Esophagus squamous epithelium (tissue), 5 donors: ENCODE measurements at regions not wholly inside any gene's neighbourhood (a gene's known extent, or its start where the extent isn't known, plus 50 kb on each side); places are given as distances from the start of the nearest gene placed in this dataset.

Experiments used
- DNase-seq: peaks from one replicate; lab custom pipeline; 2025; lab: John Stamatoyannopoulos, UW
- H3K27ac ChIP-seq, 4 donors: fragments of 200-600 bp; sonication (generic); one replicate each; pipeline ENCODE4 v1.5.1; 2016 to 2019; ENCODE audit warnings: mild to moderate bottlenecking in 1 of 4
- H3K27me3 ChIP-seq, 4 donors: fragments of 200-600 bp; sonication (generic); 1 replicate in 3 of 4; 2 replicates in 1 of 4; pipeline versions ENCODE4 v1.5.1 to v1.6.0; 2017 to 2021; ENCODE audit warnings: antibody characterized with exemption in 1 of 4
- H3K36me3 ChIP-seq, 3 donors: fragments of 200-600 bp; sonication (generic); one replicate each; pipeline ENCODE4 v1.5.1; 2016 to 2019
- H3K4me1 ChIP-seq, 3 donors: fragments of 200-600 bp; sonication (generic); one replicate each; pipeline ENCODE4 v1.5.1; 2017 to 2019
- H3K4me3 ChIP-seq, 4 donors: fragments of 200-600 bp; sonication (generic); 1 replicate in 3 of 4; 2 replicates in 1 of 4; pipeline ENCODE4 v1.5.1; 2016 to 2019; ENCODE audit warnings: mild to moderate bottlenecking in 2 of 4, moderate library complexity in 1 of 4
- H3K9me3 ChIP-seq, 3 donors: fragments of 200-600 bp; sonication (generic); one replicate each; pipeline ENCODE4 v1.5.1; 2016 to 2019
- POLR2A ChIP-seq, 4 donors: fragments of 450-650 bp; IDR thresholded peaks; one replicate each; pipeline ENCODE4 v1.6.1; 2017; ENCODE audit warnings: antibody characterized with exemption in 4 of 4, mild to moderate bottlenecking in 4 of 4, moderate library complexity in 3 of 4
- WGBS, 2 donors: methylation state at CpG; one replicate each; pipeline ENCODE4 v1.1.5; 2018; 5-methylcytosine and 5-hydroxymethylcytosine counted together
- intact Hi-C: fragments of 100-400 bp; cut with DNase I; formaldehyde crosslinking; loops from one replicate; pipeline ENCODE4 v1.15.0; 2022
- TF ChIP-seq, protein P1 (sequence below), 6 experiments: fragments of 450-650 bp in 4 of 6; fragments of 200-600 bp in 2 of 6; sonication (generic) in 2 of 6; IDR thresholded peaks; one replicate each; pipeline ENCODE4 v1.5.1; 2016 to 2019; ENCODE audit warnings: antibody characterized with exemption in 6 of 6, mild to moderate bottlenecking in 4 of 6, moderate library complexity in 4 of 6
- donor health status: DM: yes; HTN: yes; CAD: no.

DNA sequence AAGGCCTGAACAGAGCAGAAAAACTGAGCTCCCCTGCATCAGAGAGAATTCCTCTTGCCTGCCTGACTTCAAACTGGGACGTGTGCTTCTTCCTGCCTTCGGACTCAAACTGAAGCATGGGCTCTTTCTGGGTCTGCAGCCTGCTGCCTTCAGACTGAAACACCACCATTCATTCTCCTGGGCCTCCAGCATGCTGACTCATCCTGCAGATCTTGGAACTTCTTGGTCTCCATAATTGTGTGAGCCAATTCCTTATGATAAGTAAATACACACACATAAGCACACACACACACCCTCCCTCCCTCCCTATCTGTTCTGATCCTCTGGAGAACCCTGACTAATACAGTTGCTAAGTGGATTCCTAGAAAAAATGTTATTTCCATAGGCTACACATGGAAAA is 874.3 kb upstream of the EEF2KMT start:
- no peaks in the 10 kb centered on the region for H3K9me3 ChIP-seq
- TF ChIP-seq, protein P1, sequence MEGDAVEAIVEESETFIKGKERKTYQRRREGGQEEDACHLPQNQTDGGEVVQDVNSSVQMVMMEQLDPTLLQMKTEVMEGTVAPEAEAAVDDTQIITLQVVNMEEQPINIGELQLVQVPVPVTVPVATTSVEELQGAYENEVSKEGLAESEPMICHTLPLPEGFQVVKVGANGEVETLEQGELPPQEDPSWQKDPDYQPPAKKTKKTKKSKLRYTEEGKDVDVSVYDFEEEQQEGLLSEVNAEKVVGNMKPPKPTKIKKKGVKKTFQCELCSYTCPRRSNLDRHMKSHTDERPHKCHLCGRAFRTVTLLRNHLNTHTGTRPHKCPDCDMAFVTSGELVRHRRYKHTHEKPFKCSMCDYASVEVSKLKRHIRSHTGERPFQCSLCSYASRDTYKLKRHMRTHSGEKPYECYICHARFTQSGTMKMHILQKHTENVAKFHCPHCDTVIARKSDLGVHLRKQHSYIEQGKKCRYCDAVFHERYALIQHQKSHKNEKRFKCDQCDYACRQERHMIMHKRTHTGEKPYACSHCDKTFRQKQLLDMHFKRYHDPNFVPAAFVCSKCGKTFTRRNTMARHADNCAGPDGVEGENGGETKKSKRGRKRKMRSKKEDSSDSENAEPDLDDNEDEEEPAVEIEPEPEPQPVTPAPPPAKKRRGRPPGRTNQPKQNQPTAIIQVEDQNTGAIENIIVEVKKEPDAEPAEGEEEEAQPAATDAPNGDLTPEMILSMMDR (IDR thresholded peaks at IDR 0.05), result no peak
- TF ChIP-seq POLR2A (IDR thresholded peaks at IDR 0.05), result no peak
- H3K36me3 ChIP-seq, result no peaks in the 10 kb centered on the region
- H3K4me3 ChIP-seq, result no peak overlapping the region
- H3K27me3 ChIP-seq, result no peaks in the 10 kb centered on the region
- WGBS, 2 donors, result 80% methylated on average over 1 of the region's 2 CpGs; no CpG with 5 or more reads in 1 of the 2 donors
- H3K27ac ChIP-seq, result no peak overlapping the region
- H3K4me1 ChIP-seq, result no peaks in the 10 kb centered on the region
- DNase-seq, result no peak
- intact Hi-C loops, result no loop called here

DNA sequence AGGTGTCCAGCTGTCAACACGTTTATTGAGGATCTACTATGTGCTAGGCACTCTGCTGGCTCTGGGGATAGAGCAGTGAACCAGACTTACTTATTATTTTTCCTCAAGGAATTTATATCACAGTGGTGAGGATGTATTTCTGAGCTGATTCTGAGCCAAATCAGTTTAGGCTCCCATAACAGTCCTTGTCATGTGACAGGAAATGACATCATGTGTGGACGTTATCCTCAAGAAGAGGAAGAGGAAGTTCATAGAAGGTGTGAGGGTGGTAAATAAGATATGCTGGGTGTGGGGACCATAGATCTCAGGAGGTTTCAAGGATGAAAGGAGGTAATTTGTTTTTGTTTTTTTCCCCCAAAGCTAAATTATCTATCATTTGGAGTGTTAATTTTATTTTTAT is 873.5 kb upstream of the EEF2KMT start:
- TF ChIP-seq, protein P1 (IDR thresholded peaks at IDR 0.05), result no peak
- TF ChIP-seq POLR2A (IDR thresholded peaks at IDR 0.05), result no peak
- Histone ChIP-seq H3K36me3 (no peaks in the 10 kb centered on the region), H3K9me3 (no peaks in the 10 kb centered on the region), H3K4me3 (no peak overlapping the region), H3K27ac (no peak overlapping the region), H3K27me3 (no peaks in the 10 kb centered on the region), H3K4me1 (no peaks in the 10 kb centered on the region)
- DNase-seq, result no peak
- WGBS, 2 donors, result 35 to 45% methylated on average over 2 of the region's 2 CpGs
- intact Hi-C loops, result no loop called here

DNA sequence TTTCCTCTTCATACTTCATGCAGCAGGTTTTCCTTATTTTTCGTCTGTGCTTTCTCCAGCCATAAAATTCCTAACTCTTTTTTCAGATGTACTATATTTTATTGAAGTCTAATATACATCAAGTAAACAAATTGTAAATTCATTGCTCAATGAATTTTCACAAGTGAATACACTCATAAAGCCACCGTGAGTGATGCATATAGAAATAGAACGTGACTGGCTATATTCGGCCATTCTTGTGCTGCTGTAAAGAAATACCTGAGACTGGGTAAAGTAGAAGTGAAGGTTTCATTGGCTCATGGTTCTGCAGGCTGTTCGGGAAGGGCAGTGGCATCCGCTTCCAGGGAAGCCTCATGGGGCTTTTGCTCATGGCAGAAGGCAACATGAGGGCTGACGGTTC is 868.4 kb upstream of the EEF2KMT start:
- no peaks in the 10 kb centered on the region for H3K36me3 ChIP-seq
- intact Hi-C loops, result no loop called here
- no peak overlapping the region for H3K4me3 ChIP-seq
- TF ChIP-seq POLR2A (IDR thresholded peaks at IDR 0.05), result no peak
- TF ChIP-seq, protein P1 (IDR thresholded peaks at IDR 0.05), result no peak
- WGBS, 2 donors, result 75 to 79% methylated on average over 7 of the region's 7 CpGs
- H3K4me1 ChIP-seq, result no peaks in the 10 kb centered on the region
- no peak for DNase-seq
- no peaks in the 10 kb centered on the region for H3K27me3 ChIP-seq
- H3K9me3 ChIP-seq, result no peaks in the 10 kb centered on the region
- no peak overlapping the region for H3K27ac ChIP-seq

DNA sequence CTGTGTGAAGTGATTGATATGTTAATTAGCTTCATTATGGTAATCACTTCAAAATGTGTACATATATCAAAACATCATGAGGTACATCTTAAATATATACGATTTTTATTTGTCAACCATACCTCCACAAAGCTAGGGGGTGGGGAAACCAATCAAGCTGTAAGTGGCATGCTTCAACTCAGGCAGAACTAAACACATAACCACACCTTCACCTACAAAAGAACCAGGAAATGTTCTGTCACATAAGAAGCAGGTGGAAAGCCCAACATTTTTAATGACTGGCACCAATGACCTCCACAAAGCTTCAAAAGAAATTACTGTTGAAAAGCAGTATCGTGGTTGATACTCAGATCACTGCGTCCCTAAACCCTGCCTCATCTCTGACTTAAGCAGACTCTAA is 867.7 kb upstream of the EEF2KMT start:
- H3K36me3 ChIP-seq, result no peaks in the 10 kb centered on the region
- no peaks in the 10 kb centered on the region for H3K27me3 ChIP-seq
- H3K4me1 ChIP-seq, result no peaks in the 10 kb centered on the region
- DNase-seq, result no peak
- no peak overlapping the region for H3K27ac ChIP-seq
- WGBS, 2 donors, result 36 to 52% methylated on average over 3 of the region's 3 CpGs
- H3K9me3 ChIP-seq, result no peaks in the 10 kb centered on the region
- H3K4me3 ChIP-seq, result no peak overlapping the region
- TF ChIP-seq, protein P1 (IDR thresholded peaks at IDR 0.05), result no peak
- TF ChIP-seq POLR2A (IDR thresholded peaks at IDR 0.05), result no peak
- intact Hi-C loops, result no loop called here

DNA sequence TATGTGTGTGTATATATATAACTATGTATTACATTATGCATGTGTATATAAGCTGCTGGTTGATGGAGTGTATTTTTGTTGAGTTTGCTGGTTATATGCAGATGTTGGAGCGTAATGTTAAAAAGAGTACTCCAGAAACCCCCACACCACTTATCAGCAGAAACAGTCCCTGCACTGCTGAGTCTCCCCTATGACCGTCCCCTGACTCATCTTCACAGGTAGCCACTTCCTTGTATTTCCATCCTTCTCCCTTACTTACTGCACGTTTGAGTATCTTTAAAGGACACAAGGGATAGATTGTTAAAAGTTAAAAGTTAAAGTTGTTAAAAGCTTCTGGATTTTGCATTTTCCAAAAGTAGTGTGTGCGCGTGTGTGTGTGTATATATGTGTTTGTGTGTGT is 853.9 kb upstream of the EEF2KMT start:
- Histone ChIP-seq H3K9me3 (no peaks in the 10 kb centered on the region), H3K36me3 (no peaks in the 10 kb centered on the region), H3K27me3 (no peaks in the 10 kb centered on the region), H3K4me1 (no peaks in the 10 kb centered on the region), H3K27ac (no peak overlapping the region), H3K4me3 (no peak overlapping the region)
- WGBS, 2 donors, result 78 to 87% methylated on average over 5 of the region's 5 CpGs
- no peak for DNase-seq
- TF ChIP-seq, protein P1 (IDR thresholded peaks at IDR 0.05), result no peak
- no peak for TF ChIP-seq POLR2A (IDR thresholded peaks at IDR 0.05)
- intact Hi-C loops, result no loop called here
